AG10803 (cell line): ENCODE measurements at regions not wholly inside any gene's neighbourhood (a gene's known extent, or its start where the extent isn't known, plus 50 kb on each side); places are given as distances from the start of the nearest gene placed in this dataset.

ENCODE experiments used
- DNase-seq: peaks from one replicate; pipeline ENCODE4 v3.0.0; 2010; ENCODE audit warnings: low read depth
- H3K4me3 ChIP-seq: 2 replicates; pipeline ENCODE4 v1.5.1; 2011; ENCODE audit warnings: mild to moderate bottlenecking, low read length, control low read depth
- TF ChIP-seq, protein P1 (sequence below): conservative IDR thresholded peaks from 2 replicates; pipeline ENCODE4 v1.5.1; 2011; ENCODE audit warnings: mild to moderate bottlenecking, low read length, control low read depth, inconsistent platforms

DNA sequence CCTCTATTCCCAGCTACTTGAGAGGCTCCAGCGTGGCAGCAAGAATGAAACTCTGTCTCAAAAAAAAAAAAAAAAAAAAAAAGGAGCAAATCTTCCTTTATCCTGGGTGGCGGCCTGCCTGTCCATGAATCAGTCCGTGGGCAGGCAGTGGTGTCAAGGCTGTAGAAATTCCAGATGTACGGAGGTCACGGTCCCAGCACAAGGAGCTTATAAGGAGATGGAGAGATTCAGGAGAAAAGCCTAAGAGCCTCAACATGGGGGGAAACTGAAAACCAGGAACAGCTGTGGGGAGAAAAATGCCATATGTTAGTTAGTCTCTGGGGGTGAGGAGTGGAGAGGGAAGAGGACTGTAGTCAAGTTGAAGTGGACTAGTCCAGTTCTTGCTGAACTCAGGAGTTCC, 130.5 kb upstream of the CRY1 start:
- no peak overlapping the region for H3K4me3 ChIP-seq
- peak; percentile 56 for DNase-seq
- TF ChIP-seq, protein P1, sequence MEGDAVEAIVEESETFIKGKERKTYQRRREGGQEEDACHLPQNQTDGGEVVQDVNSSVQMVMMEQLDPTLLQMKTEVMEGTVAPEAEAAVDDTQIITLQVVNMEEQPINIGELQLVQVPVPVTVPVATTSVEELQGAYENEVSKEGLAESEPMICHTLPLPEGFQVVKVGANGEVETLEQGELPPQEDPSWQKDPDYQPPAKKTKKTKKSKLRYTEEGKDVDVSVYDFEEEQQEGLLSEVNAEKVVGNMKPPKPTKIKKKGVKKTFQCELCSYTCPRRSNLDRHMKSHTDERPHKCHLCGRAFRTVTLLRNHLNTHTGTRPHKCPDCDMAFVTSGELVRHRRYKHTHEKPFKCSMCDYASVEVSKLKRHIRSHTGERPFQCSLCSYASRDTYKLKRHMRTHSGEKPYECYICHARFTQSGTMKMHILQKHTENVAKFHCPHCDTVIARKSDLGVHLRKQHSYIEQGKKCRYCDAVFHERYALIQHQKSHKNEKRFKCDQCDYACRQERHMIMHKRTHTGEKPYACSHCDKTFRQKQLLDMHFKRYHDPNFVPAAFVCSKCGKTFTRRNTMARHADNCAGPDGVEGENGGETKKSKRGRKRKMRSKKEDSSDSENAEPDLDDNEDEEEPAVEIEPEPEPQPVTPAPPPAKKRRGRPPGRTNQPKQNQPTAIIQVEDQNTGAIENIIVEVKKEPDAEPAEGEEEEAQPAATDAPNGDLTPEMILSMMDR: no peak

DNA sequence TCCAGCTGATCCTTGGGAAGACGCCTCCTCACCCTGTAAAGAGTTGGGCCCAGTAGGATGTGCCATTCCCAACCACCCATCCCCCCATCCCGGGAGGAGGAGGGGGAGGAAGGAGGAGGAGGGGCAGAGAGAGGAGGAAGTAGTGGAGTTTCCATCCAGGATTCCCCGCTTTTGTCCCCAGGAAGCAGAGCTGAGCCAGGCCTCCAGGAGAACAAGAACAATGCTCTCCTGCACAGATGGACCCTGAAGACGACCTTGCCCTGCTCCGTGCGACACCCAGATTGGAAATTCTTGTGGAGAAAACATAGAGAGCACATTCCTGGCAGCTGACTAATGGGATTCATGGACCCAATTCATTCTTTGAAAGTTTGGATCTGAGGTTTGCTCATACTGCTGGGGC, 132.3 kb upstream of the CRY1 start:
- TF ChIP-seq, protein P1: no peak
- no peak overlapping the region for H3K4me3 ChIP-seq
- DNase-seq: peak; percentile 40

DNA sequence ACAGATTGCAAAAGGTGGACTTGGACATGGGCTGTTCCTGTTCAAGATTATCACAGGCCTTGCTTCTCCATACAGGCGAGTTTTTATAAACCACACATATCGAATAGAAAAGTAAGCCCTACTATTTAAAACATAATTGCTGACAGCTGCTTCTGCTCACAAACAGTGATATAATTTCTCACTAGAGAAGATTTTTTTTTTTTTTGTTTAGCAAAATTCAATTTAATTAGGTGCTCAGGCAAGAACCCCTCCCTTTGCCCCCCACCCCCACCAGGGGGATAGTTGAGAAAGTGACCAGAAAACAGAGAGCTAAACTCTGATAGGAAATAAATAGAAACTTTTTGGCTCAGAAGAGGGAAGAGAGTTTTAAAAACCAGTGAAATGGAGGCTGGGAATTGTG, 132.8 kb upstream of the CRY1 start:
- no peak overlapping the region for H3K4me3 ChIP-seq
- DNase-seq: no peak
- TF ChIP-seq, protein P1: no peak

DNA sequence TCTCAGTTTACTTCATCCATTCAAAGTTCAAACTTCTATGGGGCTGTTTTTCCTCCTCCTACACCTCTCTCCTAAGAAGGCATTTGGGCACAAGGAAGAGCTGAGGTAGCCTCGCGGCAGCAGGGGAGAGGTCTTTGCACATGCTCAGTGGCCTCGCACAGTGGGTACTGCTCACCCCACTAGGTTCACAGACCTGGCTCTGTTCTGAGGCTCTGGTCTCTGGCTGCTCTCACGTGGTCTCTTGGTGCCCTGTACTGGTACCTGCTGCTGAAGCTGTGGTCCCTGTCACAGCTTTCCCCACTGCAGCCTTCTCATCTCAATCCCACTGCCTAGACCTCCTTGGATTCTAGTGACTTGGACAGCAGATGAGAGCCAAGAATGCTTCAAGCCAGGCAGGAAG, 134.7 kb upstream of the CRY1 start:
- H3K4me3 ChIP-seq: no peak overlapping the region
- no peak for DNase-seq
- TF ChIP-seq, protein P1: no peak

DNA sequence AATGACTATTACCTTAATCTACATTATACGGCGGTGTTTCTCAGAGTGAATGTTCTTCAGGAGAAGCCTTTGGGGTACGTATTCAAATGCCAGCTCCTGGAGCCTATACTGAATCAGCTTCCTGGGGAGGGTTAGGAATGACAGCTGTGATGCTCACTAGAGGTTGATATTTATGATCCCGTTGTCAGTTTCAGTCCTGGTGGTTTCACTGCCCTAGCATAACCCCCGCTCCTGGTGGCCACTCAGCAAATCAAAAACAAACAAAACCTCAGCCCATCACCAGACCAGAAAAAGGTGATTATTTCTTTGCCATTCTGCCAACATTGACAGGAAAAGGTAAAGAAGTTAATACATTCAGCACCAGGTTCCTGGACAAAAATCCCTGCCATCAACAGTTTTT, 136.5 kb upstream of the CRY1 start:
- no peak overlapping the region for H3K4me3 ChIP-seq
- TF ChIP-seq, protein P1: no peak
- DNase-seq: no peak

DNA sequence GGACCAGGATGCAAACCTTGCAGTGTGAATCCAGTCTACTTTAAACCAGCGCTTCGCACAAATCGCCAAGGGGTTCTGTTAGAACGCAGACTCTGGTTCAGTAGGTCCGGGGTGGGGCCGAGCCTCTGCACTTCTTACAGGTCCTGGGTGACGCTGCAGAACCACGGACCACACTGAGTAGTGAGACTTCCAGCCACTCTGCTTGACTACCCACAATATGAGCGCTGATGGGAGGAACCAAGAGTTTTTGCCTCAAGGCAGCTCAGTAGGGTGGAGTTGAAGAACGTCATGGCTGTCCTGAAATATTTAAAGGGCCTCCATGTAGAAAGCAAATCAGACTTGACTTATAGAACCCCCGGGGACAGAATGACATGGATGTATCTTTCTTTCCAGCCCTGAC, 138.0 kb upstream of the CRY1 start:
- H3K4me3 ChIP-seq: no peak overlapping the region
- TF ChIP-seq, protein P1: no peak
- DNase-seq: no peak

DNA sequence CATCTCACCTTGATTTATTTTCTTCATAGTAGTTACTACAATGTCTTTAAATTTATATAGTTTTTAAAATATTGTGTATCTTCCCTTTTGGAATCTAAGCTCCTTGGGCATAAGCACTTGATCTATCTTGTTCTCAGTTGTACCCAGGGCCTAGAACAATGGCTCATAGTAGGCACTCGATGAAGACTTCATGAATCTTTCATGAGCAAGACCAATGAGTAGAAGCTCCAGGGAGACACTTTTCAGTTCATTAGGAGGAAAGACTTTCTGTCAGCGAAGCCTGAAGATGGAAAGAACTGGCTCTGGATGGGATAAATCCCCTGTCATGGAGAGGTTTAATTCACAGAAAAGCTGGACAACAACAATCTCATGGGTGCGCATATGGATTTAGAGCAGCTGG, 140.2 kb upstream of the CRY1 start:
- no peak for DNase-seq
- TF ChIP-seq, protein P1: no peak
- no peak overlapping the region for H3K4me3 ChIP-seq
